NCI-H2227 (cell line): ENCODE measurements at regions not wholly inside any gene's neighbourhood (a gene's known extent, or its start where the extent isn't known, plus 50 kb on each side); places are given as distances from the start of the nearest gene placed in this dataset.
"Not testable (repeated sequence)": the region's sequence is repeated elsewhere in the genome, so short reads cannot be mapped to it uniquely, and the experiment has no call there.

Experiments
- DNase-seq: peaks from one replicate; lab custom pipeline; 2025; ENCODE audit not compliant: unreplicated experiment; lab: John Stamatoyannopoulos, UW

- no peak for DNase-seq
Measured at GRCh38 chrX:65451663-65452062, 82.9 kb downstream of the LAS1L start.

- no peak for DNase-seq
Measured at GRCh38 chrX:65420154-65420553, 114.4 kb downstream of the LAS1L start.

- not testable (repeated sequence) for DNase-seq
Measured at GRCh38 chrX:65407662-65408061, 126.9 kb downstream of the LAS1L start.

- DNase-seq, result no peak
Measured at GRCh38 chrX:65407157-65407626, 127.4 kb downstream of the LAS1L start.

GRCh38 chrX:65406532-65406931, 128.1 kb downstream of the LAS1L start:
- peak; percentile 13 for DNase-seq

GRCh38 chrX:65392284-65392683, 142.3 kb downstream of the LAS1L start:
- DNase-seq, result no peak

GRCh38 chrX:65389120-65389519, 145.5 kb downstream of the LAS1L start:
- DNase-seq, result not testable (repeated sequence)
